Tongue (tissue), 1 donor: ENCODE measurements at regions not wholly inside any gene's neighbourhood (a gene's known extent, or its start where the extent isn't known, plus 50 kb on each side); places are given as distances from the start of the nearest gene placed in this dataset.
"Not testable (repeated sequence)": the region's sequence is repeated elsewhere in the genome, so short reads cannot be mapped to it uniquely, and the experiment has no call there.

Source experiments
- DNase-seq: peaks from one replicate; pipeline ENCODE4 v3.0.0-alpha.2; 2015

DNA sequence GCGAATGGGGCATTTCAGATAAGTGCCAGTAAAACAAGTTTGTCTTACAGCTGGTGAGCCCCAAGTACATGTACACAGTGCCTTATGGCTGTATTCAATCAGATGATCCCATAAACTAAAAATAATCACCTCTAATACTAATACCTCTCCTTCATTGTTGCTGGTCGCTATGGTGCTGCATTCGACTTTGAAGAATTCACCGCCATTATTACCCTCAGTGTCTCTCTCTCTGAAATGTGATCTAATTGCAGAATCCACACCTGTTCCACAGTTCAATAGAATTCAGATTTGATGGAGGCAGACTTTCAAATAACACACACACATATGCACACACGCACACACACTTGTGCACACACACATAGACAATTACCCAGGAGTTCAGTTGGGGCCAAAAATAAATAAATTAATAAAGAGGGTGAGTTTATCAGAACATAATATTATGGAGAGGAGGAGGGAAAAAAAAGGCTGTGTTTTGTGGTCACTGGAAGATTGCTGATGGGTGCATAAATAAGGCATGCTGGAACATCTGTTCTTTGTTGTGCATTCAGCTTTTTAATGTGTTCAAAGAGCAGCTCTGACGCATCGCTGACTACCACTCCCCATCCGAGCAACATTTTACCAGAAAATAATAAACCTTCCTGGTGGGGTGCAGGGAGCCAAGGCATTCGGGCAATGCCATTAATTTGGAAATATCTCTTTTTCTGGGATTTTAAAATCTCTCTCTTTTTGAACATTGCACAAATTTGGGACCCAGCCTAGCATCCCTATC lies 235.7 kb downstream of the SATB1 start:
- no peak for DNase-seq

GRCh38 chr3:18188491-18188890 lies 236.6 kb downstream of the SATB1 start:
- no peak for DNase-seq

GRCh38 chr3:18185624-18186023 lies 239.5 kb downstream of the SATB1 start:
- no peak for DNase-seq

GRCh38 chr3:18182923-18183322 lies 242.2 kb downstream of the SATB1 start:
- DNase-seq: not testable (repeated sequence)

GRCh38 chr3:18179521-18179920 lies 245.6 kb downstream of the SATB1 start:
- no peak for DNase-seq

- no peak for DNase-seq
Measured at GRCh38 chr3:18177271-18177670, 247.9 kb downstream of the SATB1 start.

DNA sequence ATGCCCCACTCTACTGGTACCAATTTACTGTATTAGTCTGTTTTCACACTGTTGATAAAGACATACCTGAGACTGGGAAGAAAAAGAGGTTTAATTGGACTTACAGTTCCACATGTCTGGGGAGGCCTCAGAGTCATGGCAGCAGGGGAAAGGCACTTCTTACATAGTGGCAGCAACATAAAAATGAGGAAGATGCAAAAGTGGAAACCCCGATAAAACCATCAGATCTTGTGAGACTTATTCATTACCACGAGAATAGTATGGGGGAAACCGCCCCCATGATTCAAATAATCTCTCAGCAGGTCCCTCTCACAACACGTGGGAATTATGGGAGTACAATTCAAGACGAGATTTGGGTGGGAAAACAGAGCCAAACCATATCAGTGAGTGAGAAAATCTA lies 251.2 kb downstream of the SATB1 start:
- not testable (repeated sequence) for DNase-seq

DNA sequence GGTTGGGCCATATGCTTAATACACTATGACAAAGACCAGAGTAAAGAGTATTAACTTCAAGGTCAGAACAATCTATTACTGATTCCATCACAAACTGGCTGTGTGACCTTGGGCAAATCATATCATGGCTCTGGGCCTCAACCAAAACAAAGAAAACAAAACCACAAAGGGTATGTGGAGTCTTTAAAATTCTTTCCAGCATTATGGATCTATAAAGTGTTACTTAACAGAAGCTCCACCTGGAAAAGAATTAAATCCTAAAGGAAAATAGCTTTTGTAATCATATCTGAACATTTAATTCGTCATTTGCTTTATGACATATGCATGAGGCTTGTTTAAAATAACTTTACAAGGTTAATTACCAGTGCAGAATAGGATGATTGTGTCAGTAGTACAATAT lies 265.5 kb downstream of the SATB1 start:
- no peak for DNase-seq

GRCh38 chr3:18153571-18154173 lies 271.5 kb downstream of the SATB1 start:
- no peak for DNase-seq

- no peak for DNase-seq
Measured at GRCh38 chr3:18151199-18151598, 273.9 kb downstream of the SATB1 start.

- DNase-seq: no peak
Measured at GRCh38 chr3:18149935-18150334, 275.2 kb downstream of the SATB1 start.

GRCh38 chr3:18149386-18149785 lies 275.8 kb downstream of the SATB1 start:
- DNase-seq: no peak

DNA sequence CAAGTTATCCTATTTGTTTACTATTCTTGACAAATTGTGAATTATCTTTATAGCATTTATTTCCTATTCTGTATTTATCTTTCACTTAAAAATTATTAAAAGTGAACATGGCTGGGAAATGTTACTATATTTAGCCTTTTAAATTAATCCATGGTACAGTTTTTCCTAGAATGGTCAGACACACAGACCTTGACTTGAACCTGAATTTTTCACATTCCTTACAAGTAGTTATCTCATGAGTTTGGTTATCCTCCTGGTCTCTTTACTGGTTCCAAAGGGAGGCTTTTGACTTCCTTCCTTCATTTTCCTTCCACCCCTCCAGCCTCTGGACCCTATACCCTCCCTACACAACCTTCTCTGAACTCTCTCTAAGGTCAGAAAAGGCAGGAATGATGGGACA lies 280.6 kb downstream of the SATB1 start:
- no peak for DNase-seq

- DNase-seq: no peak
Measured at GRCh38 chr3:18143258-18143780, 281.8 kb downstream of the SATB1 start.

DNA sequence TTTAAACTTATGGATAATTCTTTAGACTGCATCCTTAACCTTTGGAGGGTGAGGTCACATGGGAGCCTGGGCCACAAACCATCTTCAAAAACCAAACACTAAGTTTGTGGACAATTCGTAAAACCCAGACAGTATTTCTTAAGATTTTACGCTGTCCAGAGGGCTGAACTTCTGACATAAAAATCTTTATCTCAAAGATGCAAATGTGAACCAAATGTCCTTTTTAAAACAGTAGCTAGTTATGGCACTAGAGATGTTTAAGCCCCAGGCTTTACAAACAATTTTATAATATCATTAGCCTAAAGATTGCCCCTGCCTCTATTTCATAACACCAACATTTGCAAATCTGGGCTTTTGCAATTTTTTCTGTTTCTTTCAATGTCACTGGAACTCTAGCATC lies 287.2 kb downstream of the SATB1 start:
- no peak for DNase-seq

DNA sequence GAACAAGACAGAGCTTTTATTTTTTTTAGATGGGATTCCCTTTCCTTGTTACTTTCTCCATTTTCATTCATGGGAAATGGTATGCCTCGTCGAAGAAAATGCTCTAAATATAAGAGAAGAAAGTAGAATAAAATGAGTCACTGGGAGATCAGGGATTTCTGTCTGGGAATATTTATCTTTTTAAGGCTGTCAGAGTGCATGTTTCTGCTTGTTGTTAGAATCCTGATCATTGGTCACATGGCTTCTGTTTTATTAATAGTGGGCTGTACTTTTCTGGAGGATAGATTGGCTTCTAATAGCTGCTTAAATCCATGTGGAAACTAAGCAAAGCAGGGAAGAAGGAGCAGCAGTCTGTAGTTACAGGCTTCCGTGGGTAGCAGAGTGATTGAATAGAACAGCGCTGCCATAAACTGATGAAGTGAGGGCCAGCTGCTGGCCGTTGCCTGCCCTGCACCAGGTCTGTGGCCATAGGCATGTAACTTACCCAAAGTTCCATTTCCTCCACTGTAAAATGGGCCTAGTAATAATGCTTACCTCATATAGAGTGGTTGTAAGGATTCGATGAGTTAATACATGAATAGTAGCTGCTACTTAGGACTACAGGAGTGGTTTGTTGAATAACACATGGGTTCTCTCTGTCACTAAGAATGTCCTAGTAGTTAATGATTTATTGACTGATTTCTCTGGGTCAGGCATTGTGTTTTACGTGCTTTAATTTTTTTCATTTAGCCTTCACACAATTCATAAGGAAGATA lies 289.9 kb downstream of the SATB1 start:
- DNase-seq: no peak

DNA sequence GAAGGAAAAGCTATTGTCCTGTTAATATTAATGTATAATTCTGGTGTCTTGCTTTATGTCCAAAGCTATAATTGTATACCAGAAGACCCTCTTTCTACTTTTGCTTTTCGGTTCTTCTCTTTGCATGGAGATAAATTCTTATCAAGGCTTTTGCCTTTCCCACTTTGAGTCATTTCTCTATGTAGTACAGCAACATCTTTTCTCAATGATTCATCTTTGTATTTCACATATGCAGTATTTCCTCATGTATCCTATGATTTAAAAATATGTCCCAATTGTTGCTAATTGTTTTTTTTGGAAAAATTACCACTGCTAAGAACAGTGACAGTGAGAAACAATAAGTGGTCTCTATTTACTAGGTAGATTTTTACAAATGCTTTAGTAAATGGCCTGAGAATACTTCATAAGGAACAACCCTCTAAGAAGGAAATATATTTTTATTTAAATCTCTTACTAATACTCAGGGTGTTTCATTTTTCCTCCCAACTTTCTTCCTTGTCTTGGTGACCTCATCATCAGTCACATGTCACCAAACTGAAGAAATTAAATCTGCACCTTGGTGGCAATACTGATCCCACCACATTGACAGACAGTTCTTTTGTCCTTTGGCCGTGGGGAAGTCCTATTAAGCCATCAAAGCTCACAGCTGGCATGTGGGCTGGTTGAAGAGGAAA lies 290.6 kb downstream of the SATB1 start:
- DNase-seq: no peak

- no peak for DNase-seq
Measured at GRCh38 chr3:18132991-18133390, 292.1 kb downstream of the SATB1 start.

GRCh38 chr3:18127859-18128681 lies 297.1 kb downstream of the SATB1 start:
- no peak for DNase-seq

- no peak for DNase-seq
Measured at GRCh38 chr3:18127174-18127858, 297.8 kb downstream of the SATB1 start.

DNA sequence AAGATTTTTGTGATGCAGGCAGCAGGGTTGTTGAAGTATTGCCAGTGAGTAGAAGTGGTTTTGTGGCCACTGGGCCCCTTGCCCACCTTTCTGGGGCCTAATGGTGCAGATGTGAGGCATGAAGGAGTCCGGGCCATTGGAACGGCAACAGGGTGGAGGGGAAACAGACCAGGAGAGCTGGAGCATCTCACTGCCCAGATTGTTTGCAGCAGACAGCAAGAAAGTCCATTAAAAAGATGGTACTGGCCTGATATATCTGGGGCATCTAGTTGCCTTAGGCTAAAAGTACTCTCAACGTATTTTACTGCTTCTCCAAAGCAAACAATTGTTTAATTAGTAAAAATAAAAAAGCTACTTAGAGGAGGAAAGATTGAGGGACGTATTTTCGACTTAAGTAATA lies 298.4 kb downstream of the SATB1 start:
- no peak for DNase-seq
